Hepatocyte (in vitro differentiated cells): ENCODE measurements at regions not wholly inside any gene's neighbourhood (a gene's known extent, or its start where the extent isn't known, plus 50 kb on each side); places are given as distances from the start of the nearest gene placed in this dataset.

Source experiments
- DNase-seq: peaks from one replicate; pipeline ENCODE4 v3.0.0-alpha.2; 2016; ENCODE audit warnings: low spot score
- H2AFZ ChIP-seq: fragments of 200-600 bp; sonication (generic); 2 replicates; pipeline ENCODE4 v1.6.0; 2016; ENCODE audit warnings: antibody characterized with exemption, mild to moderate bottlenecking
- H3K27ac ChIP-seq: fragments of 200-600 bp; sonication (generic); 2 replicates; pipeline ENCODE4 v1.5.1; 2016; ENCODE audit warnings: mild to moderate bottlenecking
- H3K27me3 ChIP-seq: fragments of 200-600 bp; sonication (generic); 2 replicates; pipeline ENCODE4 v1.6.1; 2016
- H3K36me3 ChIP-seq: fragments of 200-600 bp; sonication (generic); replicated peaks from 2 replicates; pipeline ENCODE4 v1.5.1; 2016; ENCODE audit warnings: low read depth; ENCODE audit not compliant: insufficient read depth
- H3K4me1 ChIP-seq: fragments of 200-600 bp; sonication (generic); 2 replicates; pipeline ENCODE4 v1.5.1; 2016; ENCODE audit warnings: mild to moderate bottlenecking, moderate library complexity; ENCODE audit not compliant: insufficient read depth
- H3K4me2 ChIP-seq: fragments of 200-600 bp; sonication (generic); 2 replicates; pipeline ENCODE4 v1.6.0; 2016
- H3K4me3 ChIP-seq: fragments of 200-600 bp; sonication (generic); 2 replicates; pipeline ENCODE4 v1.5.1; 2016; ENCODE audit warnings: mild to moderate bottlenecking
- H3K79me2 ChIP-seq: fragments of 200-600 bp; sonication (generic); 2 replicates; pipeline ENCODE4 v1.6.0; 2017; ENCODE audit warnings: mild to moderate bottlenecking
- H3K9me2 ChIP-seq: fragments of 200-600 bp; sonication (generic); replicated peaks from 2 replicates; pipeline ENCODE4 v1.6.0; 2017; ENCODE audit warnings: mild to moderate bottlenecking; ENCODE audit not compliant: insufficient read depth
- H3K9me3 ChIP-seq: fragments of 200-600 bp; sonication (generic); 2 replicates; pipeline ENCODE4 v1.5.1; 2016; ENCODE audit warnings: low read depth, mild to moderate bottlenecking
- H4K20me1 ChIP-seq: fragments of 200-600 bp; sonication (generic); 2 replicates; pipeline ENCODE4 v1.6.0; 2016; ENCODE audit warnings: mild to moderate bottlenecking; ENCODE audit not compliant: insufficient read depth, poor library complexity, severe bottlenecking
- CTCF ChIP-seq: fragments of 200-600 bp; sonication (generic); IDR thresholded peaks from 2 replicates; pipeline ENCODE4 v1.5.1; 2016; ENCODE audit warnings: antibody characterized with exemption, mild to moderate bottlenecking; ENCODE audit not compliant: poor library complexity
- EZH2 ChIP-seq: fragments of 200-600 bp; sonication (generic); IDR thresholded peaks from 2 replicates; pipeline ENCODE4 v1.6.1; 2016; ENCODE audit warnings: antibody characterized with exemption, mild to moderate bottlenecking, borderline replicate concordance
- EZH2phosphoT487 ChIP-seq: fragments of 200-600 bp; sonication (generic); IDR thresholded peaks from one replicate; pipeline ENCODE4 v1.6.1; 2018; ENCODE audit warnings: antibody characterized with exemption, mild to moderate bottlenecking, low read depth, moderate library complexity; ENCODE audit not compliant: unreplicated experiment, severe bottlenecking
- WGBS: methylation state at CpG from one replicate; pipeline ENCODE4 v1.1.6; 2016; ENCODE audit warnings: low lambda C conversion rate; ENCODE audit errors: missing lambda C conversion rate; 5-methylcytosine and 5-hydroxymethylcytosine counted together

DNA sequence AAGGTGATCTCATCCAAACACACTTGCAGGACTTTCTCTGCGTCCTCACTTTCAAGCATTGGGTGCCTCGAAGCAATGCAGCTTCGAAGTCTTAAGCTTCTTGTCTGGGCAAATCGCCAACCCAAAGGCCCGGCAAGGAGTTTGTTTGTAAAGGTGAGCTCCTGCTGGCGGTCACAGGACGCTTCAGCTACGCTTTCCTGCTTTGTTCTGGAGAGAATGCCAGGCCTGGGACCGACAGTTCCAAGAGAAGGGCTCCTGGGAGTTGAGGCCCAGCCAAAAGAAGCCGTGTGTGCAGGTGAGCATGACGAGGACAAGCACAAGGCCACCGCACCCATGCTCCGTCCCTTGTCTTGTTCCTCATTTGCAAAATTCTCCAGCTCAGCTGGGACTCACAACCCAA lies 106.6 kb upstream of the DOCK1 start:
- DNase-seq: no peak
- no peaks in the 10 kb centered on the region for H3K27me3 ChIP-seq
- no peaks in the 10 kb centered on the region for H4K20me1 ChIP-seq
- 64% methylated on average over 13 of the region's 13 CpGs for WGBS
- H2AFZ ChIP-seq: no peak overlapping the region
- no peak for TF ChIP-seq CTCF
- TF ChIP-seq EZH2: no peak
- no peak for TF ChIP-seq EZH2phosphoT487
- no peaks in the 10 kb centered on the region for H3K36me3 ChIP-seq
- H3K4me2 ChIP-seq: no peak overlapping the region
- H3K27ac ChIP-seq: no peak overlapping the region
- H3K9me2 ChIP-seq: no peaks in the 10 kb centered on the region
- H3K9me3 ChIP-seq: no peaks in the 10 kb centered on the region
- H3K79me2 ChIP-seq: no peaks in the 10 kb centered on the region
- H3K4me1 ChIP-seq: no peaks in the 10 kb centered on the region
- no peak overlapping the region for H3K4me3 ChIP-seq

- Histone ChIP-seq H3K9me2 (no peaks in the 10 kb centered on the region), H3K27me3 (no peaks in the 10 kb centered on the region), H3K36me3 (no peaks in the 10 kb centered on the region), H4K20me1 (no peaks in the 10 kb centered on the region), H3K27ac (no peak overlapping the region), H3K4me2 (no peak overlapping the region), H3K4me1 (no peaks in the 10 kb centered on the region), H3K9me3 (no peaks in the 10 kb centered on the region), H2AFZ (no peak overlapping the region), H3K4me3 (no peak overlapping the region), H3K79me2 (no peaks in the 10 kb centered on the region)
- WGBS: 100% methylated on average over 1 of the region's 1 CpG
- no peak for DNase-seq
- TF ChIP-seq EZH2phosphoT487: no peak
- no peak for TF ChIP-seq EZH2
- no peak for TF ChIP-seq CTCF
Observed at GRCh38 chr10:126803394-126803793, 101.8 kb upstream of the DOCK1 start.

GRCh38 chr10:126804396-126804795 lies 100.8 kb upstream of the DOCK1 start:
- no peak overlapping the region for H3K4me2 ChIP-seq
- WGBS: 63% methylated on average over 2 of the region's 2 CpGs
- no peaks in the 10 kb centered on the region for H3K9me2 ChIP-seq
- H3K4me3 ChIP-seq: no peak overlapping the region
- DNase-seq: no peak
- no peak overlapping the region for H3K27ac ChIP-seq
- H3K79me2 ChIP-seq: no peaks in the 10 kb centered on the region
- no peak overlapping the region for H2AFZ ChIP-seq
- no peaks in the 10 kb centered on the region for H3K9me3 ChIP-seq
- no peaks in the 10 kb centered on the region for H3K4me1 ChIP-seq
- H3K27me3 ChIP-seq: no peaks in the 10 kb centered on the region
- no peaks in the 10 kb centered on the region for H3K36me3 ChIP-seq
- no peaks in the 10 kb centered on the region for H4K20me1 ChIP-seq
- TF ChIP-seq CTCF: no peak
- no peak for TF ChIP-seq EZH2
- no peak for TF ChIP-seq EZH2phosphoT487

- Histone ChIP-seq H3K9me2 (no peaks in the 10 kb centered on the region), H2AFZ (no peak overlapping the region), H3K27ac (no peak overlapping the region), H3K79me2 (no peaks in the 10 kb centered on the region), H4K20me1 (no peaks in the 10 kb centered on the region), H3K36me3 (no peaks in the 10 kb centered on the region), H3K4me2 (no peak overlapping the region), H3K9me3 (no peaks in the 10 kb centered on the region), H3K4me1 (no peaks in the 10 kb centered on the region), H3K27me3 (no peaks in the 10 kb centered on the region), H3K4me3 (no peak overlapping the region)
- DNase-seq: no peak
- 97% methylated on average over 2 of the region's 2 CpGs for WGBS
- TF ChIP-seq EZH2phosphoT487: no peak
- no peak for TF ChIP-seq EZH2
- no peak for TF ChIP-seq CTCF
Observed at GRCh38 chr10:126806498-126806897, 98.7 kb upstream of the DOCK1 start.
